Activated CD8-positive, alpha-beta T cell treated with anti-CD3 and anti-CD28 coated beads, Interleukin-2, amount 10 ng/mL, durations not matched to agents 7 days and 5 days (primary cell): ENCODE measurements at regions not wholly inside any gene's neighbourhood (a gene's known extent, or its start where the extent isn't known, plus 50 kb on each side); places are given as distances from the start of the nearest gene placed in this dataset.

Experiments used
- ATAC-seq: fragments of 150-1000 bp; cut with Tn5 transposase; one replicate; pipeline ENCODE4 v1.10.0; 2021; ENCODE audit warnings: moderate library complexity
- CTCF ChIA-PET: fragments of 350-600 bp; sonication (Branson Sonifier 250); formaldehyde crosslinking; loops from one replicate; lab custom pipeline; 2021; ENCODE audit warnings: antibody characterized with exemption; lab: Charles Lee
- POLR2A ChIA-PET: fragments of 350-600 bp; sonication (Branson Sonifier 250); formaldehyde crosslinking; loops from one replicate; lab custom pipeline; 2021; ENCODE audit warnings: antibody characterized with exemption; lab: Charles Lee
- DNase-seq: peaks from one replicate; pipeline ENCODE4 v3.0.0-alpha.2; 2020
- H3K27ac Mint-ChIP-seq: one replicate; pipeline ENCODE4 v1.8.0; 2021; ENCODE audit warnings: mild to moderate bottlenecking, mixed read lengths
- H3K27me3 Mint-ChIP-seq: one replicate; pipeline ENCODE4 v1.8.0; 2021; ENCODE audit warnings: low read depth, mixed read lengths
- H3K36me3 Mint-ChIP-seq: one replicate; pipeline ENCODE4 v1.8.0; 2021; ENCODE audit warnings: low read depth, mixed read lengths
- H3K4me1 Mint-ChIP-seq: one replicate; pipeline ENCODE4 v1.8.0; 2021; ENCODE audit warnings: low read depth, mixed read lengths
- H3K4me3 Mint-ChIP-seq: one replicate; pipeline ENCODE4 v1.8.0; 2021; ENCODE audit warnings: mild to moderate bottlenecking, mixed read lengths
- H3K9me3 Mint-ChIP-seq: one replicate; pipeline ENCODE4 v1.8.0; 2022; ENCODE audit warnings: mixed read lengths; ENCODE audit not compliant: insufficient read depth

- Mint-ChIP-seq H3K4me1 (no peaks in the 10 kb centered on the region), H3K27me3 (no peaks in the 10 kb centered on the region), H3K9me3 (no peaks in the 10 kb centered on the region), H3K27ac (no peak overlapping the region), H3K36me3 (no peaks in the 10 kb centered on the region), H3K4me3 (no peak overlapping the region)
- ChIA-PET CTCF (no interaction called here), POLR2A (no interaction called here)
- no peak for ATAC-seq
- DNase-seq: no peak
Observed at GRCh38 chr12:126201981-126202537, 1136.8 kb downstream of the AACS start.

GRCh38 chr12:126204326-126204725 lies 1139.1 kb downstream of the AACS start:
- Mint-ChIP-seq H3K27me3 (no peaks in the 10 kb centered on the region), H3K36me3 (no peaks in the 10 kb centered on the region), H3K4me1 (no peaks in the 10 kb centered on the region), H3K4me3 (no peak overlapping the region), H3K27ac (no peak overlapping the region), H3K9me3 (no peaks in the 10 kb centered on the region)
- ATAC-seq (no peak), DNase-seq (no peak)
- POLR2A ChIA-PET: no interaction called here
- CTCF ChIA-PET: no interaction called here

- Mint-ChIP-seq H3K9me3 (no peaks in the 10 kb centered on the region), H3K4me1 (no peaks in the 10 kb centered on the region), H3K27me3 (no peaks in the 10 kb centered on the region), H3K4me3 (no peak overlapping the region), H3K27ac (no peak overlapping the region), H3K36me3 (no peaks in the 10 kb centered on the region)
- DNase-seq (no peak), ATAC-seq (no peak)
- POLR2A ChIA-PET: no interaction called here
- CTCF ChIA-PET: no interaction called here
Observed at GRCh38 chr12:126210026-126210425, 1144.8 kb downstream of the AACS start.

GRCh38 chr12:126210448-126210847 lies 1145.2 kb downstream of the AACS start:
- ATAC-seq (no peak), DNase-seq (no peak)
- no peaks in the 10 kb centered on the region for H3K9me3 Mint-ChIP-seq
- ChIA-PET POLR2A (no interaction called here), CTCF (no interaction called here)
- no peaks in the 10 kb centered on the region for H3K27me3 Mint-ChIP-seq
- no peak overlapping the region for H3K4me3 Mint-ChIP-seq
- no peak overlapping the region for H3K27ac Mint-ChIP-seq
- H3K4me1 Mint-ChIP-seq: no peaks in the 10 kb centered on the region
- no peaks in the 10 kb centered on the region for H3K36me3 Mint-ChIP-seq

GRCh38 chr12:126212824-126213223 lies 1147.6 kb downstream of the AACS start:
- H3K9me3 Mint-ChIP-seq: no peaks in the 10 kb centered on the region
- no peak overlapping the region for H3K4me3 Mint-ChIP-seq
- ATAC-seq: no peak
- no peaks in the 10 kb centered on the region for H3K36me3 Mint-ChIP-seq
- H3K27me3 Mint-ChIP-seq: no peaks in the 10 kb centered on the region
- ChIA-PET CTCF (no interaction called here), POLR2A (no interaction called here)
- no peak overlapping the region for H3K27ac Mint-ChIP-seq
- no peaks in the 10 kb centered on the region for H3K4me1 Mint-ChIP-seq
- no peak for DNase-seq

GRCh38 chr12:126218697-126219096 lies 1153.5 kb downstream of the AACS start:
- no peak overlapping the region for H3K4me3 Mint-ChIP-seq
- POLR2A ChIA-PET: no interaction called here
- no peaks in the 10 kb centered on the region for H3K4me1 Mint-ChIP-seq

GRCh38 chr12:126219139-126219538 lies 1153.9 kb downstream of the AACS start:
- Mint-ChIP-seq H3K4me3 (no peak overlapping the region), H3K27me3 (no peaks in the 10 kb centered on the region), H3K4me1 (no peaks in the 10 kb centered on the region), H3K9me3 (no peaks in the 10 kb centered on the region), H3K36me3 (no peaks in the 10 kb centered on the region), H3K27ac (no peak overlapping the region)
- ChIA-PET CTCF (no interaction called here), POLR2A (no interaction called here)
- ATAC-seq (no peak), DNase-seq (no peak)

More at GRCh38 chr12:126218697-126219096, 1153.5 kb downstream of the AACS start:
- no peaks in the 10 kb centered on the region for H3K27me3 Mint-ChIP-seq
- H3K27ac Mint-ChIP-seq: no peak overlapping the region
- ATAC-seq (no peak), DNase-seq (no peak)
- CTCF ChIA-PET: interaction anchor here (0.6 kb wide), 1 partner anchor 329 kb away, joined by 3 read pairs; no protein-coding TSS in a partner anchor
- H3K36me3 Mint-ChIP-seq: no peaks in the 10 kb centered on the region
- H3K9me3 Mint-ChIP-seq: no peaks in the 10 kb centered on the region

GRCh38 chr12:126219654-126220279 lies 1154.5 kb downstream of the AACS start:
- no peaks in the 10 kb centered on the region for H3K9me3 Mint-ChIP-seq
- H3K4me1 Mint-ChIP-seq: no peaks in the 10 kb centered on the region
- H3K27me3 Mint-ChIP-seq: no peaks in the 10 kb centered on the region
- DNase-seq: no peak
- H3K27ac Mint-ChIP-seq: no peak overlapping the region
- ChIA-PET POLR2A (no interaction called here), CTCF (no interaction called here)
- ATAC-seq: no peak
- no peak overlapping the region for H3K4me3 Mint-ChIP-seq
- H3K36me3 Mint-ChIP-seq: no peaks in the 10 kb centered on the region

- Mint-ChIP-seq H3K27me3 (no peaks in the 10 kb centered on the region), H3K27ac (no peak overlapping the region), H3K4me1 (no peaks in the 10 kb centered on the region), H3K4me3 (no peak overlapping the region), H3K9me3 (no peaks in the 10 kb centered on the region), H3K36me3 (no peaks in the 10 kb centered on the region)
- DNase-seq (no peak), ATAC-seq (no peak)
- CTCF ChIA-PET: no interaction called here
- POLR2A ChIA-PET: no interaction called here
Observed at GRCh38 chr12:126224032-126224431, 1158.8 kb downstream of the AACS start.

GRCh38 chr12:126228936-126229335 lies 1163.7 kb downstream of the AACS start:
- Mint-ChIP-seq H3K36me3 (no peaks in the 10 kb centered on the region), H3K27me3 (no peaks in the 10 kb centered on the region), H3K4me1 (no peaks in the 10 kb centered on the region), H3K4me3 (no peak overlapping the region), H3K9me3 (no peaks in the 10 kb centered on the region), H3K27ac (no peak overlapping the region)
- CTCF ChIA-PET: no interaction called here
- ATAC-seq (no peak), DNase-seq (no peak)
- POLR2A ChIA-PET: no interaction called here

GRCh38 chr12:126232711-126233110 lies 1167.5 kb downstream of the AACS start:
- H3K4me3 Mint-ChIP-seq: no peak overlapping the region
- POLR2A ChIA-PET: no interaction called here
- no peaks in the 10 kb centered on the region for H3K9me3 Mint-ChIP-seq
- H3K27ac Mint-ChIP-seq: no peak overlapping the region
- DNase-seq (no peak), ATAC-seq (no peak)
- H3K4me1 Mint-ChIP-seq: no peaks in the 10 kb centered on the region
- no peaks in the 10 kb centered on the region for H3K36me3 Mint-ChIP-seq
- no peaks in the 10 kb centered on the region for H3K27me3 Mint-ChIP-seq
- CTCF ChIA-PET: no interaction called here

- H3K36me3 Mint-ChIP-seq: no peaks in the 10 kb centered on the region
- ATAC-seq: no peak
- no peaks in the 10 kb centered on the region for H3K27me3 Mint-ChIP-seq
- DNase-seq: no peak
- H3K9me3 Mint-ChIP-seq: no peaks in the 10 kb centered on the region
- no peak overlapping the region for H3K27ac Mint-ChIP-seq
- POLR2A ChIA-PET: no interaction called here
- CTCF ChIA-PET: no interaction called here
- no peak overlapping the region for H3K4me3 Mint-ChIP-seq
- H3K4me1 Mint-ChIP-seq: no peaks in the 10 kb centered on the region
Observed at GRCh38 chr12:126233625-126234024, 1168.4 kb downstream of the AACS start.
